DMS53 (cell line): ENCODE measurements at regions not wholly inside any gene's neighbourhood (a gene's known extent, or its start where the extent isn't known, plus 50 kb on each side); places are given as distances from the start of the nearest gene placed in this dataset.
A peak's percentile ranks its signal among the peaks of the same experiment; 100 is the strongest.
"Not testable (repeated sequence)": the region's sequence is repeated elsewhere in the genome, so short reads cannot be mapped to it uniquely, and the experiment has no call there.

ENCODE experiments used
- DNase-seq: peaks from one replicate; lab custom pipeline; 2025; lab: John Stamatoyannopoulos, UW

DNA sequence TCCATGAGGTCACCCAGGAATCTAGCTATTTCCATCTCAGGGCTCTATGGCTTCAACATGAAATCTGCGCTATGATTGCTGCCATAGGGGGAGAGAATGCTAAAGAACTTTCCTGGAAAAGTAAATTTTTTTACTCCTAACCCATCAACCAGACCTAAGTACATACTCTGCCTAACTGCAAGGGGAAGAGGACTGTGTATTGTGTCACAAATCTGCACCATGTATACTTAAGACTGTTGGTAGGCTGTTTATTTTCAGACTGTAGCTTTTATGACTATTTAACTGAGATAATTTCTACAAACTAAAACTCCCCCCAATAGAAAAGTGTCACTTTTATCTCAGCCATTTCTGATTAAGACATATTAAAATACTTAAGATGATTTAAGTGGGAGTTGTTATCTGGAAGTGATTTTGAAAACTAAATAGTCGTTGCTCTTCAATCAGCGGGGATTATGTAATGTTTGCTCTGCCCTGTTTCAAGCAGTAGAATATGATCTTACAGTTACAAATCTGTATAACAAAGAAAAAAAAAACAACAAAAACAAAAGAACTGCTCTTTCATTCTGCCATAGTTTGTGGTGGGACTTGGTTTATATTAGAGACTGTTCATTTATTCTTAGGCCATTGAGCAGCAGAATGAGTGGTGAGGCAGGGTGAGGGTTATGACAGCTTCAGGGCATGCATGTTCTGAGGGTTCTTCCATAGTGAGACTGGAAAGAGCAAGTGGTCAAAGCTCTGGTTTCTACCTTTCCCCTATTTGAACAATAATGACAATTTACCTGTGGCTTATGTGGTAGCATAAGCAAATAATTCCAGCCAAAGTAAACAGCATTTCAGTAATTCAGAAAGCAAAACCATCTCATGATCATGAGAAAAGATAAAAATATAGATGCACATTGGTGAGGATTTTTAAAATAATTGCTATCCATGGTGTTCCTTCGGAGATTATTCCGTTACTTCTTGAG lies 126.3 kb upstream of the CEP162 start:
- peak; percentile 42 for DNase-seq

DNA sequence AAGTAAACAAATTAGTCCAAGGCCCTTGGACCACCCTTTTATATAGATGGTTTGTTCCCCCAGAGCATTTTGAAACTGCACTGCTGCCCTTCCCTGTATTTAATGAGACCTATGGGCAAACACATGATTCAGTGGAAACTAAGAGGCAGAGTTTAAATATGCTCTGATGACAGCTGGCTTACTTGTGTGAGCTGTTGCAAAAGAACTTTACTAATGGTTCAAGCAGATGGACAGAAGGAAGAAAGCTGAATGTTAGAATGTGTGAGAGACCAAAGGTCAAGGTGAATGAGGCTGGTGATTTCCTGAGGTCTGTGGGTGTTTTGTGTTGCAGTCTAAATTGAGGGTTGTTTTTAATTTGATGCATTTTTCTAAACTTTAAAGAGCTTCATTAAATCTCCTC lies 123.0 kb upstream of the CEP162 start:
- DNase-seq, result no peak

DNA sequence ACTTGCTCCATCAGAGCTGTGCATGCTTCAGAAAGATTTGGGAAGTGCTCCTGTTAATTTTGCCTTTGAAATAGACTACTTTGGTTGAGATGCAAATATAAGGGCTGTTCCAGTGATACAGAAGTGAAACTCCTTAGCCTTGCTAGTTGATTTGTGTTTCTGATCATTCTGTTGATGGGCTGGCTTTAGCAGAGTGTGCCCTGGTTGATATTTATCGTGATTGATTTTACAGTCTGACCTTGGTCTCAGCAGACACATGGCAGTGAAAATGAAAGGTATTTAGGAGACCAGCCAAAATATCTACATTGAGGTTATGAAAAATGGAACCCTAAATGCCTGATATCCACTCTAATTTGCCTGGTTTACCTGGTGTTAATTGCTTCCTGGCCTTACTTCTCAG lies 122.1 kb upstream of the CEP162 start:
- DNase-seq, result no peak

DNA sequence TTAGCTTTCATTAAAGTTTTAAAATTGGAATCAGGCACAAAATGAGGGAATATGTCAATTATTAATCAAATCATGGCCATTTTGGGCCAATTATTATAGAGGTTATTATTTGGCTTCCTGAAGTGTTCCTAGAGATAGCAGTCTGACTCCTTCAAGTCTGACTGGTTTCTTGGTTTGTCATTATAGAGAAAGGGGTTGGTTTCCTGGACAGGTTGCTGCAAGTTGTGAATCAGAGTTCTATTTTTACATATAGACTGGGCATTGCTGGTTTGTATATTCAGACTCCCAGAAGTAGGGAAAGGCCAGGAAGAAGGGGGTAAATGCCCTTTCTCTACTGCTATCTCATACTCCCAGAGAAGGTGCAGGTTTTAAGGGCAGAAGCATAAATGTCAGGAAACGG lies 121.4 kb upstream of the CEP162 start:
- no peak for DNase-seq

DNA sequence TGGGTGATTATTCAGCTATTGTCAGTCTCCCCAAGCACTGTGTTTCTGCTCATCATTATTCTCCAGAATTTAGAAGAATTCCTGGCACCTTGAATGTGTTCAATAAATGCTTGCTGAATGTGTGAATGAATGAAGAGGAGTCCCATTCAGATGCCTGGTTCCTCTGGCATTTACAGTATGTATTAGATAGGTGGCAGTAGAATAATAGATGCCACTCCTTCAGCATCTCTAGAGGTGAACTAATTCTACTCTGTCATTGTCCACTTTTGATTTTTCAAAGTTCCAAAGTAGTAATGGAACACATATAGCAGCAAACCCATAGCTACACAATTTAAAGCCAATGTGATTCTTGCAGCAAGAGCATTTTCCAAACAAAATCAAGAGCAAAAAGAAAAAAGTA lies 118.9 kb upstream of the CEP162 start:
- peak; percentile 1 for DNase-seq

DNA sequence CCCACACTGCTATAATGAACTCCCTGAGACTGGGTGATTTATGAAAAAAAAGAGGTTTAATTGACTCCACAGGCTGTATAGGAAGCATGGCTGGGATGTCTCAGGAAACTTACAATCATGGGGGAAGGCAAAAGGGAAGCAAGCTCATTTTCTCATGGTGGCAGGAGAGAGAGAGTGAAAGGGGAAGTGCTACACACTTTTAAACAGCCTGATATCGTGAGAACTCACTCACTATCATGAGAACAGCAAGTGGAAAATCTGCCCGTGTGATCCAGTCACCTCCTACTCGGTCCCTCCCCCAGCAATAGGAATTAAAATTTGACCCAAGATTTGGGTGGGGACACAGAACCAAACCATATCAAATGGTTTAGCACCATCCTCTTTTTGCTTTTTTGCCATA lies 116.6 kb upstream of the CEP162 start:
- no peak for DNase-seq

DNA sequence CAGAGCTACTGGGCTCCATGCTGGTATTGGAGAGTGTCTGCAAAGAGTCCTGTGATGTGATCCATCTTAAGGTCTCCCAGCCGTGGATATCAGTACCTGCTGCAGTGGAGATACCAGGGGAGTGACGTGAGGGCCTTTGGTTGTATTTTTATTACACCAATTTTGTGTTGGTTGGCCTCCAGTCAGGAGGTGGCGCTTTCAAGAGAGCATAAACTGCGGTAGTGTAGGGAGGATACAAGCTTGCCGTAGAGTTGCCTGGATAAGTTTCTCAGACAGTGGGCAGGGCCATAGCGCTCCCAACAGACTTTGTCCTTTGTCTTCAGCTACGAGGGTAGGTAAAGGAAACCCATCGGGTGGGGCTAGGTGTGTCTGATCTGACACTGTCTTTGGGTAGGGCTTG lies 113.0 kb upstream of the CEP162 start:
- DNase-seq, result no peak

DNA sequence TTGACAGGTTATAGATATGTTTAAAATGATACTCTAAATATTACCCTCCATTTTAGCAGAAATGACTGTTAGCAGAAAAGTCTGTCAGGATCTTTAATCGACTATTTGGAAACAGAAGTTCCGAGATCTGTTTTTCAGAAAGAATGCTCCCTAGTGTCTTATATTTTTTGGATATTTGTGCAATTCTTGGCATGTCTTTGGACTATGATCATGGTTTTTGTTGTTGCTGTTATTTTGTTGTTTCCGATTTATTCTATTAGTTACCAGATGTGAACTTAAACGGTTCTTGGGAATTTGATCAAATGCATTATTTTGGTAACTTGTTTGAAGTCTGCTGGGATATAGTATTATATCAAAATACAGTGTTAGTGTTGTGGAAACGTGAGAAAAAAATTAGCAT lies 106.4 kb upstream of the CEP162 start:
- DNase-seq, result no peak

DNA sequence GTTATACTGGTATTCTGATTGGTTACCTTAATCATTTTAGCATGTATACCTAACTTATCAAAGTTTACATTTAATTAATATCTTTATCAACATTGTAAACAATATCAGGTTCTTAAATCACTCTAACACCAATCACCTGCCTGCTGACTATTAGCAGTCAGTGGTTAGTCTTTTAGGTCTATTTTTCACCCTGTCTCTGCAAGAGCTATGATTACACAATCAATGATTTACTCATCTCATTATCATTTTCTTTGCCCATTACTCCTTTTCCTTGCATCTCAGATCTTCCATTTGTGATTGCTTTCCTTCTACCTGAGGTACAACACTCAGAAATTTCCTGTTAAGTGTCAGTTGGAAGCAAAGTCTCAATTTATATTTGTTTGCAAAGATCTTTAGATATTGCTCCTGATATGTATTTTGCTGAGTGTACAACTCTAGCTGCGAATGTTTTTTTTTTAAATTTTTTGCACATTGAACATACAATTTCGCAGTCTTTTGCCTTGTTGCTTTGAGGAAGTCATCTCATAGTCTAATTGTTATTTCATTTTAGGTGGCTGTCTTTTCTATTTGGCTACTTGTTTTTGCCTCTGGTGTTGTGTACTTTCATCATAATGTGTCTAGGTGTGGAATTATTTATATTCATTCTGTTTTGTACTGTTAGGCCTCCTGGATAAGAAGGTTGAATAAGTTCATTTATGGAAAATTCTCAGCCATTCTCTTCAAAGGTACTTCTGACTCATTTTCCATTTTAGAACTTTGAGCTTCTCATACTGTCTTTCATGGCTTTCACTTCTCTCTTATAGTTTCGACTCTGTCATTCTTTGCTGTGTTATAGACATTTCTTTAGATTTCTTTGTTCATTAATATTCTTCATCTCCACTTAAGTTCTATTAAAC lies 104.9 kb upstream of the CEP162 start:
- no peak for DNase-seq

DNA sequence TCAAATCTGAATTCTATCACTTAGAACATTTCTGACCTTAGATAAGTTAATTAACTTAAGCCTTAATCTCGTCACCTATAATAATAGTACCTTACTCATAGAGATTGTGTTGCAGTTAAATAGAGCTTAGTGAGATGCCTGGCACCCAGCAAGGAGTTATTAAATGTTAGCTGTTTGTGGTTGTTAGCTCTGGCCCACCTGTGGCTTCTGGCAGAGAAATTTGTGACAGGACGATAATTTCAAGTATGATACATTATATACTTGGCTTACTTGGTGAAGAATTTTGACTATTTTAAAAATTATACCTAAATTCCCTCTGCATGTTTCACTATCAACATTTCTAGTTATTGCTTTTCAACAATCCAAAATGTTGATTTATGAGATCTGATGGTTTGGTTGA lies 102.9 kb upstream of the CEP162 start:
- no peak for DNase-seq

DNA sequence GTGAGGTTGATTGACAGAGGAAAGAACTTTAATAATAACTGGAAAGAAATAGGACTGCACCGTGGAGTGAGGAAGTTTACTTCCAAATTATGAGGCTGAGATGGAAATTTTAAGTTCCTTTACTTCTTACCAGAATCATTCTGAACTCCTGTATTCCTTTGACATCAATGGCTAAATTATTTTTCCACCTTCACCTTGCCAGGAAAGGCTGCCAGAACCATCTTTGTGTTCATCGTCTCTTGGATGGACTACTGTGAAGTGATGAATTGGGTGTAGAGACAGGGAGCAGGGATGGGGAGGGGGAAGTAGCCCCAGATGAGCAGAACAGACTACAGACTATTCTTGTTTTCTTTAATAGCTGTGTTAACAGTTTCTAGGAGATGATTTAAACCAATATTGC lies 102.1 kb upstream of the CEP162 start:
- DNase-seq, result no peak

DNA sequence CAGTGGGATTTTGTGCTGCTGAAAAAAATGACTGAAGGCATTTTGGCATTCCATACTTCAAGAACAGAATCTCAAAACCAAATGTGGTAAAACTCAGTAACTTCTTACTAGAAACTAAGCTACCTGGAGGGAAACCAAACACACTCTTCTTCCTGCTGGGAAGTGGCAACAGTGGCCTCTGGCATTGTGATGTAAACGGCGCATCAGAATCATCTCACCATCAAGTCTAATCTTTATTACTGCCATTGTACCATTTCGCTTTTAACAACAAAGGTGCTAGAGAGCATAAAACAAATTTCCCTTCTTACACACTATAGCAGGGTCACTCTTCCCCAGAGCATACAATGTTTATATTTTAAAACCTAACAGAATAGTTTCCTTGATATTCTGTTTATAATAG lies 101.6 kb upstream of the CEP162 start:
- no peak for DNase-seq

DNA sequence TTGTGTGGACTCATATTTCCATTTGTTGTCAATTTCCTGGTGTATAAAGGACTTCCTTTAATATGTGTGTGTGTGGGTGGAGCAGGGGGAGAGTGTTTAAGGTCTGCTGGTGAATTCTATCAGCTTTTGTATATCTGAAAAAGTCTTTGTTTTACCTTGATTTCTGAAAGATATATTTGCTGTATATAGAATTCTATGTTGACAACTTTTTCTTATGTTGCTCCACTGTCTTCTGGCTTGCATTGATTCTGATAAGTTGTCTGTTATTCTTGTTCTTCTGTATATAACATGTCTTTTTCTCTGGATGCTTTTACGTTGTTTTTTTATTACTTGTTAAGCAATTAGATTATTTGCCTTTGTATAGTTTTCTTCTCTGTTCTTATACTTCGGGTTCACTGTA lies 90.0 kb upstream of the CEP162 start:
- no peak for DNase-seq

DNA sequence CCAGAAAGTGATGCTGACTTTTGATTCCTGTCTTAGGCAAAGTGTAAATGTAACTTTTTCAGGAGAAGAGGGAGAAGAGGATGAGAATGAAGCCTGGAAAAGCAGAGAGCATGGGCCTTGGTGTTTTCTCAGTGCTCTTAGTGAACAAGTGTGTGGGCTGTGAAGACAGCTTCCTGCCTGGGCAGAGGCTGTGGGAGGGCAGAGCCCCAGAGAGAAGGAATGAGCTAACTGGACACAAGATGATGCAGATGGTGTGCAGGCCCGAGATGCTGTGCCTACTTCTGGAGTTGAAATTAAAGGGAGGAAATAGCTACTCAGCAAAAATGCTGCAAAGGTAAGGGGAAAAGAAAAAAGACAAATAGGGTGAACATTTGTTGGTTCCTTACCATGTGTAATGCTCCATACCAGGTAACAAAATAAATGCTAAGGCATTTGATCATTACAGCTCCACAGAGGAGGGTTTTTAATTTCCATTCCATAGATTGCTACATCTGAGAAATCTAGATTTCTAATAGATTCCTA lies 87.0 kb upstream of the CEP162 start:
- no peak for DNase-seq

DNA sequence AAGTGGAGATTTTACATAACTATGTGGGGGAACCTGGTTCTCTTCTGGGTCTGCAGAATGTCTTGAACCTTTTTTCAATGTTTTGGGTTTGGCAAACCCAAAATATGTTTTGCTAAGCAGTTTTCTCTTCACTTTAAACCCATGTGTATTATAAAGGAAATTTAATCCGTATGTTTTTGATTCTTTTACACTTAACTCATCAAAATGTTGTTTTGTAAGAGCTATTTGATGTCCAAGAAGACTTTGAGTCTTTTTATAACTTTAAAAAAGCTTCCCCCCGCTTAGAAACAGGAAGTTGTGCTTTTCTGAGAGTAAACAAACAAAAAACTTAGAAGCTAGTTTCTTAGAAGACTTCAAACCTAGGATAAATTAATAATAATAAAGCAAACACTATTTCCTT lies 81.9 kb upstream of the CEP162 start:
- DNase-seq, result no peak

DNA sequence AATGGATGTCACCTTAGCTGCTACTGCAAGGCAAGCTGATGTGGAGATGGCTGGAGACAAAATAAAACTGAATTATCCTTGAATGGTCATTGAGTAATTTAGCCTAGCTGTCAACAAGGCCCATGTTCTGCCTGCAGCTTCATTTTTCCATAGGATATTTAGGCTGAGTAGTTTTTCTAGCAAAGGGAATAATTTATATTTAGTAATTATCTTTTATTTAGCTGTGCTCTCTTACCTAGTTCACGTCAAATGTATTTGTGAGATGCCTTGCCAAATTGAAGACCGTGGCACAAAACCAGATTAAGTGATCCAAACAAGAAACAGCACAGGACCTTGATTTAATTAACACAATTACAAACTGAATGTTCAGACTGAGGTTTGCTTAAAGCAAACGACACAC lies 77.4 kb upstream of the CEP162 start:
- DNase-seq, result no peak

DNA sequence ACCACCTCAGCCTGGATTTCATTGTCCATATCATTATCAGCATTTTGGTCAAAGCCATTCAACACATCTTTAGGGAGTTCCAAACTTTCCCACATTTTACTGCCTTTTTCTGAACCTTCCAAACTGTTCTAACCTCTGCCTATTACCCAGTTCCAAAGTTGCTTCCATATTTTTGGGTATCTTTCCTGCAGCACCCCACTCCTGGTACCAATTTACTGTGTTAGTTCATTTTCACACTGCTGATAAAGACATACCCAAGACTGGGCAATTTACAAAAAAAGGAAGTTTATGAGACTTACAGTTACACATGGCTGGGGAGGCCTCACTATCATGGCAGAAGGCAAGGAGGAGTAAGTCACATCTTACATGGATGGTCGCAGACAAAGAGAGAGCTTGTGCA lies 63.6 kb upstream of the CEP162 start:
- DNase-seq, result not testable (repeated sequence)

DNA sequence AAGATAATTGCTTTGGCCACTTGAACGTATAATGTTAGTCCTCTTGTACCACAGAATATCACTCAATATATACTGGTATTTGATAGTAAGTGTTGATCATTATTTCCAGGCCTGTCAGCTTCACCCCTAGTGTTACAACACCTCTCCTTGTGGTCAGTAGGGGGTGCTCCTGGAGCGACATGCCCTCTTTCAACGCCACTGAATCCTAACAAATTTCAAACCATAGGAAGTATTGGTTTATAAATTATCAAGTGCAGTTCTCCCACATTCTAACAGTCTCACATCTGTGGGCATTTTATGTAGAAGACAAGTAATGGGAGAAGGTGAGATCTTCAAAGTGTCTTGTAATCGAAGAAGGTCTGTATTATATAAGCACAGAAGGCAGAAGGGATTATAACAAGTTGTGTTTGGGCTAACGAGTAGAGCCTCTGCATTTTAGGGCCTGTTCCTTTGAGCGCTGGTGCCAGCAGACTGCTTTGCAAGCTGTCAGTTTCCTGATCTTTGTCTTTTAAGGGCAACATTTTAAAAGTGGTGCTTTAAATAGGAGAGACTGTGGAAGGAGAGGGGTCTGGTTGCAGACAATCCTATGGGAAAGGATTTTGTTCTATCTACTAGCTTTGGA lies 57.1 kb upstream of the CEP162 start:
- DNase-seq, result peak; percentile 20

DNA sequence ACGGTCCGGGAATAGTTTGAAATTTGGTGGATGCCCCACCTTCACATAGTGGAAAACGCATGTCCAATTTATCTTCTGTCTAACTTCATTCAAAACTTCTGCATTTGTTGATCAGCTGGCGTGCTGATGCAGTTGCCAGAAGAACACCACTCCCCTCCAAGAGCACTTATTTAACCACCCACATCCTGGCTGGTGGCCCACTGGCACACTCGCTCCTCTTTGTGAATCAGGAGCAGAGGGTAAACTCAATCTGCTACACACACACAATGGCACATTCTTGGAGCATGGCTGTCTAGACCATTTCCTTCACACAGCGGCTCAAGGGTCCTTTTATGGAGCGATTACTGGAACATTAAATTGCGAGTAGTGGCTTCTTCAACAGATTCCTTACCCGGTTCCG lies 55.1 kb upstream of the CEP162 start:
- no peak for DNase-seq

DNA sequence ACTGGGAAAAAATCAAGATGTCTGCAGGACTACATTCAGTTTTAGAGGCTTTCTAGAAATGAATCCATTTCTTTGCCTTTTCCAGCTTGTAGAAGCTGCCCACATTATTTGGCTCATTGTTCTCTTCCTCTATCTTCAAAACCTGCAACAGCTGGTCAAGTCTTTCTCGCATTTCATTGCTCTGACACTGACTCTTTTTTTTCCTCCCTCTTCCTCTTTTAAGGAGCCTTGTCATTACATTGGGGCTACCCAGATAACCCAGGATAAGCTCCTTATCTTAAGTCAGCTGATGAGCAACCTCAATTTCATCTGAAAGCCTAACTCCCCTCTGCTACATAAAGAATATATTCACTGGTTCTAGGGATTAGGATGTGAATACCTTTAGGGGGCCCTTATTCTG lies 53.2 kb upstream of the CEP162 start:
- DNase-seq, result no peak

DNA sequence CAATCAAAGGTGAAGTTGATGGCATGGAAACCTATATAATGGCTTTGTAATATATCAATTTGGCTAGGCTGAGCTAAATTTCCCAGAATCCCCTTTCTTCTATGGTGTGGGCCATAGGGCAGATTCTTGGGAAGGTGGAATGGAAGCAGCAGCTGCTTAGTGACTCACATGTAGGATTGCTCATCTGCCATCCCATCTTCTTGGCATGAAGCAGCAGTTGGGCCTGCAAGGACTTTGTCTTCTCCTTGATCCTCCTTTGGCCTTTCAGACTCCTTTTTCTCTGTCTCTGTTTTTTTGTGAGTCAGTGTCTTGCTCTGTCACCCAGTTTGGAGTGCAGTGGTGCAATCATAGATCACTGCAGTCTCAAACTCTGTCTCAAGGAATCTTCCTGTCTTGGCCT lies 52.6 kb upstream of the CEP162 start:
- DNase-seq, result no peak

DNA sequence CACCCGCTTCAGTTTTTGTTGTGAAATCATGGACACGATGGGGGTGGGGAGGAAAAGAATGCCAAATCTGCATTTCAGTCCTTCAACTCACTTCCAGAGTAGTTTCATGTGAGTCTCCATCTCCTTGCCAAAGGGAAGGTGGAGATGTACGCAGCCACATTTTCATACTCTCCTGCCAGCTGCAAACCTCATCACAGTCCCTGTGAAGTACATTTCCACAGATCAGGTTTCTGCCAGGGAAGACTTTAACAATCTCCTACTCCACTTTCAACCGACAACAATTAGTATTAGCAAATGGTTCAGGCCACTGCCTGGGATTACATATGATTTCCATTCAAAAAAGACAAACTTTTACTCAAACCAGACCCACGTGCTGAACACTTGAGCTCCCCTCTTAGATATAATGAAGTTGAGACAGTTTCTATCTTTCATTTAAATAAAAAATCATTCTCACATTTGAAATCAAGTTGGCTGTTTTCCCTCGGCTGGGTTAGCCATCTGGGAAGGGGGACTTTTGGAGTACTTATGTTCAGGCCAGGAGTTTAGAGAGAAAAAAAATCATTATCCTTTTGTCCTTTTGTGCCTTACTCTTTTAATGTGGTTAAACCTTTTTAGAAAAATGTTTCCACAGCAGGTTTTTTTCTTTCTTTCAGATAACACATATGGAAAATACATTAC lies 51.0 kb upstream of the CEP162 start:
- no peak for DNase-seq
